ENCODE measurements at regions not wholly inside any gene's neighbourhood (a gene's known extent, or its start where the extent isn't known, plus 50 kb on each side); places are given as distances from the start of the nearest gene placed in this dataset.

DNA sequence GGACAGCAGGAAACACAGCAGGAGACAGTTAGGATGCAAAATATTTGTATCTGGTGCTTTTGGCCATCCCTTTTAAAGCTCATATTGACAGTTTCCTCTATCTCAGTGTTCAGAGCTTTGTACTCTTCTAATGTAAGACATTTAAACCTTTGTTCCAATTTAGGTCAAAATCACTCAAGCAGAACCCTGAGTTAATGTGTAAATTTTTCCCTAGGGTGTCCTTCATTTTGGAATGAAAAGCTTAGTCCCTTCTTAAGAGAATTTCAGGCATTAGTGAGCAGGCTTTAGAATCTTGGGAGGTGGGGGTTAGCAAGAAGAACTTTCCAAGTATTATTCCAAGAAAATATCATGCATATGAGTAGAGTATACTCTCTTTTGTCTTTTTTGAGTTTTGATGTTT is 188.7 kb downstream of the GBA3 start:
- TF ChIP-seq POLR2AphosphoS5 (IDR thresholded peaks at IDR 0.05), result no peak
- TF ChIP-seq, protein P1, sequence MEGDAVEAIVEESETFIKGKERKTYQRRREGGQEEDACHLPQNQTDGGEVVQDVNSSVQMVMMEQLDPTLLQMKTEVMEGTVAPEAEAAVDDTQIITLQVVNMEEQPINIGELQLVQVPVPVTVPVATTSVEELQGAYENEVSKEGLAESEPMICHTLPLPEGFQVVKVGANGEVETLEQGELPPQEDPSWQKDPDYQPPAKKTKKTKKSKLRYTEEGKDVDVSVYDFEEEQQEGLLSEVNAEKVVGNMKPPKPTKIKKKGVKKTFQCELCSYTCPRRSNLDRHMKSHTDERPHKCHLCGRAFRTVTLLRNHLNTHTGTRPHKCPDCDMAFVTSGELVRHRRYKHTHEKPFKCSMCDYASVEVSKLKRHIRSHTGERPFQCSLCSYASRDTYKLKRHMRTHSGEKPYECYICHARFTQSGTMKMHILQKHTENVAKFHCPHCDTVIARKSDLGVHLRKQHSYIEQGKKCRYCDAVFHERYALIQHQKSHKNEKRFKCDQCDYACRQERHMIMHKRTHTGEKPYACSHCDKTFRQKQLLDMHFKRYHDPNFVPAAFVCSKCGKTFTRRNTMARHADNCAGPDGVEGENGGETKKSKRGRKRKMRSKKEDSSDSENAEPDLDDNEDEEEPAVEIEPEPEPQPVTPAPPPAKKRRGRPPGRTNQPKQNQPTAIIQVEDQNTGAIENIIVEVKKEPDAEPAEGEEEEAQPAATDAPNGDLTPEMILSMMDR (IDR thresholded peaks at IDR 0.05), result no peak
- no peak for TF ChIP-seq POLR2A (IDR thresholded peaks at IDR 0.05)
- no peak for TF ChIP-seq EP300 (IDR thresholded peaks at IDR 0.05; ENCODE audit: low read depth)

Data from transverse colon (tissue), 4 donors.